ENCODE measurements at regions not wholly inside any gene's neighbourhood (a gene's known extent, or its start where the extent isn't known, plus 50 kb on each side); places are given as distances from the start of the nearest gene placed in this dataset.

GRCh38 chr3:80238606-80239005 is 470.8 kb upstream of the ROBO1 start (continued):
- TF ChIP-seq, protein P1, sequence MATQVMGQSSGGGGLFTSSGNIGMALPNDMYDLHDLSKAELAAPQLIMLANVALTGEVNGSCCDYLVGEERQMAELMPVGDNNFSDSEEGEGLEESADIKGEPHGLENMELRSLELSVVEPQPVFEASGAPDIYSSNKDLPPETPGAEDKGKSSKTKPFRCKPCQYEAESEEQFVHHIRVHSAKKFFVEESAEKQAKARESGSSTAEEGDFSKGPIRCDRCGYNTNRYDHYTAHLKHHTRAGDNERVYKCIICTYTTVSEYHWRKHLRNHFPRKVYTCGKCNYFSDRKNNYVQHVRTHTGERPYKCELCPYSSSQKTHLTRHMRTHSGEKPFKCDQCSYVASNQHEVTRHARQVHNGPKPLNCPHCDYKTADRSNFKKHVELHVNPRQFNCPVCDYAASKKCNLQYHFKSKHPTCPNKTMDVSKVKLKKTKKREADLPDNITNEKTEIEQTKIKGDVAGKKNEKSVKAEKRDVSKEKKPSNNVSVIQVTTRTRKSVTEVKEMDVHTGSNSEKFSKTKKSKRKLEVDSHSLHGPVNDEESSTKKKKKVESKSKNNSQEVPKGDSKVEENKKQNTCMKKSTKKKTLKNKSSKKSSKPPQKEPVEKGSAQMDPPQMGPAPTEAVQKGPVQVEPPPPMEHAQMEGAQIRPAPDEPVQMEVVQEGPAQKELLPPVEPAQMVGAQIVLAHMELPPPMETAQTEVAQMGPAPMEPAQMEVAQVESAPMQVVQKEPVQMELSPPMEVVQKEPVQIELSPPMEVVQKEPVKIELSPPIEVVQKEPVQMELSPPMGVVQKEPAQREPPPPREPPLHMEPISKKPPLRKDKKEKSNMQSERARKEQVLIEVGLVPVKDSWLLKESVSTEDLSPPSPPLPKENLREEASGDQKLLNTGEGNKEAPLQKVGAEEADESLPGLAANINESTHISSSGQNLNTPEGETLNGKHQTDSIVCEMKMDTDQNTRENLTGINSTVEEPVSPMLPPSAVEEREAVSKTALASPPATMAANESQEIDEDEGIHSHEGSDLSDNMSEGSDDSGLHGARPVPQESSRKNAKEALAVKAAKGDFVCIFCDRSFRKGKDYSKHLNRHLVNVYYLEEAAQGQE (IDR thresholded peaks at IDR 0.05) = no peak
- TF ChIP-seq JUND (IDR thresholded peaks at IDR 0.05) (no peak), HNF4A (conservative IDR thresholded peaks at IDR 0.05) (no peak), NR2F2 (IDR thresholded peaks at IDR 0.05) (no peak), MAX (IDR thresholded peaks at IDR 0.05) (no peak), ATF3 (IDR thresholded peaks at IDR 0.05) (no peak)

GRCh38 chr3:80238152-80238551 is 470.4 kb upstream of the ROBO1 start:
- TF ChIP-seq, protein P1 (IDR thresholded peaks at IDR 0.05) = no peak
- TF ChIP-seq MAX (IDR thresholded peaks at IDR 0.05) (no peak), FOXA2 (IDR thresholded peaks at IDR 0.05) (no peak), EGR1 (IDR thresholded peaks at IDR 0.05; ENCODE audit: low read depth in 2 of 2) (no peak), TAF1 (conservative IDR thresholded peaks at IDR 0.05) (no peak), SP1 (IDR thresholded peaks at IDR 0.05) (no peak), HNF4A (conservative IDR thresholded peaks at IDR 0.05) (no peak), NR2F2 (IDR thresholded peaks at IDR 0.05) (no peak), HNF4G (IDR thresholded peaks at IDR 0.05) (no peak), FOXA1 (IDR thresholded peaks at IDR 0.05) (no peak), ATF3 (IDR thresholded peaks at IDR 0.05) (no peak), YY1 (IDR thresholded peaks at IDR 0.05) (no peak), RAD21 (IDR thresholded peaks at IDR 0.05) (no peak), GABPA (IDR thresholded peaks at IDR 0.05 in 1 of 2, conservative IDR thresholded peaks at IDR 0.05 in 1 of 2) (no peak), JUND (IDR thresholded peaks at IDR 0.05) (no peak)
- TF ChIP-seq, protein P2, sequence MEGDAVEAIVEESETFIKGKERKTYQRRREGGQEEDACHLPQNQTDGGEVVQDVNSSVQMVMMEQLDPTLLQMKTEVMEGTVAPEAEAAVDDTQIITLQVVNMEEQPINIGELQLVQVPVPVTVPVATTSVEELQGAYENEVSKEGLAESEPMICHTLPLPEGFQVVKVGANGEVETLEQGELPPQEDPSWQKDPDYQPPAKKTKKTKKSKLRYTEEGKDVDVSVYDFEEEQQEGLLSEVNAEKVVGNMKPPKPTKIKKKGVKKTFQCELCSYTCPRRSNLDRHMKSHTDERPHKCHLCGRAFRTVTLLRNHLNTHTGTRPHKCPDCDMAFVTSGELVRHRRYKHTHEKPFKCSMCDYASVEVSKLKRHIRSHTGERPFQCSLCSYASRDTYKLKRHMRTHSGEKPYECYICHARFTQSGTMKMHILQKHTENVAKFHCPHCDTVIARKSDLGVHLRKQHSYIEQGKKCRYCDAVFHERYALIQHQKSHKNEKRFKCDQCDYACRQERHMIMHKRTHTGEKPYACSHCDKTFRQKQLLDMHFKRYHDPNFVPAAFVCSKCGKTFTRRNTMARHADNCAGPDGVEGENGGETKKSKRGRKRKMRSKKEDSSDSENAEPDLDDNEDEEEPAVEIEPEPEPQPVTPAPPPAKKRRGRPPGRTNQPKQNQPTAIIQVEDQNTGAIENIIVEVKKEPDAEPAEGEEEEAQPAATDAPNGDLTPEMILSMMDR (IDR thresholded peaks at IDR 0.05; ENCODE audit: low read depth, low read length, missing input control) = no peak
- TF ChIP-seq, protein P3, sequence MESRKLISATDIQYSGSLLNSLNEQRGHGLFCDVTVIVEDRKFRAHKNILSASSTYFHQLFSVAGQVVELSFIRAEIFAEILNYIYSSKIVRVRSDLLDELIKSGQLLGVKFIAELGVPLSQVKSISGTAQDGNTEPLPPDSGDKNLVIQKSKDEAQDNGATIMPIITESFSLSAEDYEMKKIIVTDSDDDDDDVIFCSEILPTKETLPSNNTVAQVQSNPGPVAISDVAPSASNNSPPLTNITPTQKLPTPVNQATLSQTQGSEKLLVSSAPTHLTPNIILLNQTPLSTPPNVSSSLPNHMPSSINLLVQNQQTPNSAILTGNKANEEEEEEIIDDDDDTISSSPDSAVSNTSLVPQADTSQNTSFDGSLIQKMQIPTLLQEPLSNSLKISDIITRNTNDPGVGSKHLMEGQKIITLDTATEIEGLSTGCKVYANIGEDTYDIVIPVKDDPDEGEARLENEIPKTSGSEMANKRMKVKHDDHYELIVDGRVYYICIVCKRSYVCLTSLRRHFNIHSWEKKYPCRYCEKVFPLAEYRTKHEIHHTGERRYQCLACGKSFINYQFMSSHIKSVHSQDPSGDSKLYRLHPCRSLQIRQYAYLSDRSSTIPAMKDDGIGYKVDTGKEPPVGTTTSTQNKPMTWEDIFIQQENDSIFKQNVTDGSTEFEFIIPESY (IDR thresholded peaks at IDR 0.05) = no peak
- no peaks in the 10 kb centered on the region for H3K36me3 ChIP-seq (ENCODE audit: control insufficient read depth in 4 of 4, insufficient read depth in 3 of 4, low read depth in 1 of 4, low read length in 3 of 4)
- DNase-seq (ENCODE audit: low spot score) = no peak
- no peak overlapping the region for H3K27ac ChIP-seq (ENCODE audit: low read depth in 1 of 2, low read length in 2 of 2)
- H3K9ac ChIP-seq (ENCODE audit: low read depth in 1 of 2, low read length in 2 of 2) = no peak overlapping the region
- no peak overlapping the region for H3K4me3 ChIP-seq (ENCODE audit: low read depth in 1 of 3, low read length in 3 of 3)
- no peaks in the 10 kb centered on the region for H3K27me3 ChIP-seq (ENCODE audit: control insufficient read depth in 4 of 4, insufficient read depth in 4 of 4, low read length in 3 of 4)
- H3K9me3 ChIP-seq (ENCODE audit: control insufficient read depth in 4 of 4, low read length in 3 of 4) = no peaks in the 10 kb centered on the region
- H3K4me1 ChIP-seq (ENCODE audit: control insufficient read depth in 4 of 4, insufficient read depth in 4 of 4, low read length in 3 of 4) = no peaks in the 10 kb centered on the region
